NCI-H774 (cell line): ENCODE measurements at regions not wholly inside any gene's neighbourhood (a gene's known extent, or its start where the extent isn't known, plus 50 kb on each side); places are given as distances from the start of the nearest gene placed in this dataset.
"Not testable (repeated sequence)": the region's sequence is repeated elsewhere in the genome, so short reads cannot be mapped to it uniquely, and the experiment has no call there.

Experiments
- DNase-seq: peaks from one replicate; lab custom pipeline; 2025; lab: John Stamatoyannopoulos, UW

DNA sequence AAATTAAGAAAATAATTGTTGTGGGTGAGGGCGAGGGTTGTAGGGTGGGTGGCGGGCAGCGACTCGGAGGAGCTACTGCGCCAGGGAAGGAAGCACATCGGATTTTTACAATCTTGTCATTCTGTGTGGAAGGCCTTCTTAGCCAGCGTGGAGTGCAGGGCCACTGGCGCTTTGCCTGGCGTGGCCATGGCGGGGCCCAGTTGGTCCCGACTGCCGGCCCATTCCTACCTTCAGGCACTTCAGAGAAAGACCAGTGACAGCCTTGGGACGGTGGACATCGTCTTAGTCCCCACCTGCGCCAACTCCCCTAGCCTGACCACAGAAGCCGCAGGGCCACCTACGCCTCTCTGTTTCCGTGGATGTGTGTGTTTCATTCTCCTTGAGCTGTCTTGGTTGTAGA is 136.9 kb upstream of the NEGR1 start:
- DNase-seq, result no peak

DNA sequence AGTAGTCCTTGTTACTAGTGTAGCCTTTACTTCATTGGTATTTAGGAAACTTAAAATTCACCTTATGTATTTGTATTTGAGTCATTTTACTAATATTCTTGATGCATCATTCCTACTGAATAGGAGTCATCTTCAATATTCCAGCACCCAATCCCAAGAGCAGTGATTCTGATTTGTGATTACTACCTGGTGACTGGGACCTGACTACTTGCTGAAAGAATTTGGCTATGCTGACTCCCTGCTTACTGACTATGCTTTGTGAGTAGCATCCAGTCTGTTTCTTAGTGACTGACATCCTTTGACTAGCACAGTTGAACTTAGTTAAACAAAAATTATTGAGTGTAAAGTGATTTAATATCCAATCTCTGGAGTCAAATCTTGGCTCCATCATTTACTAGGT is 129.9 kb upstream of the NEGR1 start:
- DNase-seq, result no peak

DNA sequence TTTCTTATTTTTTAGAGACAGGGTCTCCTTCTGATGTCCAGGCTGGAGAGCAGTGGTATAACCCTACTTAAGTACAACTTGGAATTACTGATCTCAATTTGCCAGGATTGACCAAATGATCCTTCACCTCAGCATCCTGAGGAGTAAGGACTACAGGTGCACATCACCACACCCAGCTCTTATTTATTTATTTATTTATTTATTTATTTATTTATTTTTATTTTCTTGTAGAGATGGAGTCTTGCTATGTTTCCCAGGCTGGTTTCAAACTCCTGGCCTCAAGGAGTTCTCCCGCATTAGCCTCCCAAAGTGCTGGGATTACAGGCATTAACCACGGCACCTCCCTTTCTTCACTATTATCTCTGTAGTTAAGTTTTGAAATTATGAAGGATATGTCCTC is 117.5 kb upstream of the NEGR1 start:
- no peak for DNase-seq

DNA sequence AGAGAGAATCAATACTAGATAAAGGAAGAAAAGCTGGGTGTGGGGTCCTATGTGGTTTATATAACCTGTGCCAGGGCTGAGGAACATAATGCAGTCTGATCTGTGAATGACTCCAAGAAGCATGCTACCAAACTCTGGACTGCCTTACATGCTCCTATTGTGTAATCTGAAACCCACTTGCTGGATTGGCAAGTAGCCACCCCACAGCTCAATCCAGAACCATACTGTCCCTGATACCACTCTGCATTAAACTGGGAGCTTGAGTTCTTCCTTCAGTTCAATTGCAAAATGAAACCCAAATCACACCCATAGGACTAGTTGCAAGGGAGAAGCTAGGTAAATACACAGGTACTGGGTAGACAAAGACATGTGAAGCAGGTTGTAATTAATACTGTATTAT is 115.4 kb upstream of the NEGR1 start:
- DNase-seq, result no peak

DNA sequence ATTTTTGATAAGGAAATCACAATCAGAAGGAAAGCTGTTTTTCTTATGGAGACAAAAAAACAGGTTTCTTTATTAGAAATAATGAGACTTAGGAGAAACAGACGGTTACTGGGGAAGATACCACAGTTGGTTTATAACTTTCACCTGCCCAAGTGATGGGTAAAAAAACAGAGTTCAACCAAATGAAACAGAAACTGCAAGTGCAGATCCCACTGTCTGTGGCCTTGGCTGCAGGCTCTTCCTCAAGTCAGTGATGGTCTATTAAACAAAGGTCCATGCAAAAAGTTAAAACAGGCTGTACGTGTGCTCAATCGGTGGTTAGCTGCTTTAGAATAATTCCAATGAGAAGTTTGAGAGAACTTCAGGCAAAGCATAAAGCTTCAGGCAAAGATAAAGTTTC is 112.1 kb upstream of the NEGR1 start:
- no peak for DNase-seq

DNA sequence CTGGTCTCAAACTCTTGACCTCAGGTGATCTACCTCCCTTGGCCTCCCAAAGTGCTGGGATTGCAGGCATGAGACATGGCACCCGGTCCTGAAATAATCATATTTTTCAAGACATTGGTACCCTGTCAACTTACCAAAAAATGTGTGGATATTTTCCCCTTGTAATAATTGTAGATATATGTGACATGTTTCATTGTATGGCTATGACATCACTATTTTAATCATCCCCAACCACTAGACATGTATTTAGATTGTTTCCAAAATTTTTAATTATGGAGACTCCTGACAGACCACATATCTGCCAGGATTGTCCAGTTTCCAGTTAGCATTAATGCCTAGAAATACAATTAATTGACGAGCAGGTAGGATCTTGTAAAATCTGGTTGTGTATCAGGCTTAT is 96.7 kb upstream of the NEGR1 start:
- DNase-seq, result no peak

DNA sequence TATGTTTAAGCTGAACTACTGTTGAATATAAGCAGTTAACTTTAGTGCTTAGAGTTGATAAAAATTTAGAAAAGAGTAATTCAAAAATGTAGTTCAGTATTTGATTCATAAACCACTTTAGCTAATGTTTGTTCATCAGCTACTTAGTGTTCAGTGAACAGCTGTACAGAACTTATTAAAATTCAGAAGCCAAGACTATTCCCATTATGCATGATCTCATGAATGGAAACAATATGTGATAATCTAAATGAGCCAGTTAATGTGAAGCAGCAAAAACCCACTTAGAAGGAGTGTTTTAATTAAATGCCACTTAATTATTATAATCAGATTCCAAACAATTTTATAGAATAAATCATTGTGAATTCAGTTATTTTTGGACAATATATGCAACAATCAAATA is 92.9 kb upstream of the NEGR1 start:
- DNase-seq, result no peak

DNA sequence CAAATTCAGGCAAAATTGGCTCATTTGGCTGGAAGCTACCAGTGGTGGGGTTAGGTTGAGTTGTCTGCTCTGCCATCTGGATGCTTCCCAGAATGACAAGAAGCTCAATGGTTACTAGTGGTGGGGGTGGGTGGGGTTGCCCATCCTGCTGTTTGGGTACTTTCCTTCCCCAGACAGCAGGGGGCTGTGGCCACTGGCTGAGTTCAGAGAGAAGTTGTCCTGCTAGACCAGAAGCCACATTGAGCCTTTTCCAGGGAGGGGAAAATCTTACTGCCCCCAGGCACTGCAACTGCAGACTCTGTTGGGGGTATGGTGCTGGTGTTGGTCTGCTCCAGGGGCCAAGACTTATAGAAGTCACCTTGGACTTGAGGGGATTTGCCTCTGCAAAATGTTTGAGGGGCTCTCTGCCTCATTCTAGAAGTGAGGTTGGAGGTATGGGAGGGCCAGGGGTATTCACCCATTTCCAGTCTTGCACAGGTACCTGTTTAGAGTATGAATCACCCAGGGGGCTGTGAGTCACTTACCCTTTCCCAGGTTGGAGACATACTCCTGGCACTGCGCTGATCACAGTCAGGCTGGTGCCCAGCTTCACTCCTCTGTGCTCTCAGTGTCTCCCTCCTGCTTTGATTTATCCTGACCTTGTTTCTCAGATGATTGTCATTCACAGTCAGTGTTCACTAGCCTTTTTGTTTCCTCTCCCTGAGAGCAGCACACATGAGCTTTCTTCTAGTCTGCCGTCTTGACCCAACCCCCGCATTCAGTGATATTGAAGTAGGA is 89.1 kb upstream of the NEGR1 start:
- DNase-seq, result no peak

DNA sequence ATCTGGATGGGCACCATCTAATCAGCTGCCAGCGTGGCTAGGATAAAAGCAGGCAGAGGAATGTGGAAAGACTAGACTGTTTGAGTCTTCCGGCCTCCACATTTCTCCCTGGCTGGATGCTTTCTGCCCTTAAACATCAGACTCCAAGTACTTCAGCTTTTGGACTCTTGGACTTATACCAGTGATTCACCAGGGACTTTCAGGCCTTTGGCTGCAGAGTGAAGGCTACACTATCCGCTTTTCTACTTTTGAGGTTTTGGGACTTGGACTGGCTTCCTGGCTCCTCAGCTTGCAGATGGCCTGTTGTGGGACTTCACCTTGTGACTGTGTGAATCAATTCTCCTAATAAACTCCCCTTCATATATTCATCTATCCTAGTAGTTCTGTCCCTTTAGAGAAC is 88.5 kb upstream of the NEGR1 start:
- not testable (repeated sequence) for DNase-seq

DNA sequence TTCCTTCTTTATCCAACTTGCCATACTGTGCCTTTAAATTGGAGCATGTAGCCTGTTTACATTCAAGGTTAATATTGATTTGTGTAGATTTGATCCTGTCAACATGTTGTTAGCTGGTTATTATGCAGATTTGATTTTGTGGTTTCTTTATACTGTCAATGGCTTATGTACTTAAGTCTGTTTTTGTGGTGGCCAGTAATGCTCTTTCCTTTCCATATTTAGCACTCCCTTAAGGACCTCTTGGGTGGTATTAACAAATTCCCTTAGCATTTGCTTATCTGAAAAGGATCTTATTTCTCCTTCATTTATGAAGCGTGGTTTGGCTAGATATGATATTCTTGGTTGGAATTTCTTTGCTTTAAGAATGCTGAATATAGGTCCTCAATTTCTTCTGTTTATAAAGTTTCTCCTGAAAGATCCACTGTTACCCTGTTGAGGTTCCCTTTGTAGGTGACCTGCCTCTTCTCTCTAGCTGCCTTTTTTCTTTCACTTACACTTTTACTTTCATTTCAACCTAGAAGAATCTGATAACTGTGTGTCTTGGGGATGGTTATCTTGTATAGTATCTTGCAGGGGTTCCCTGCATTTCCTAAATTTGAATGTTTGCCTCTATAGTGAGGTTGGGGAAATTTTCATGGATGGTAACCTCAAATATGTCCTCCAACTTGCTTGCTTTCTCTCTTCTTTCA is 86.9 kb upstream of the NEGR1 start:
- no peak for DNase-seq

DNA sequence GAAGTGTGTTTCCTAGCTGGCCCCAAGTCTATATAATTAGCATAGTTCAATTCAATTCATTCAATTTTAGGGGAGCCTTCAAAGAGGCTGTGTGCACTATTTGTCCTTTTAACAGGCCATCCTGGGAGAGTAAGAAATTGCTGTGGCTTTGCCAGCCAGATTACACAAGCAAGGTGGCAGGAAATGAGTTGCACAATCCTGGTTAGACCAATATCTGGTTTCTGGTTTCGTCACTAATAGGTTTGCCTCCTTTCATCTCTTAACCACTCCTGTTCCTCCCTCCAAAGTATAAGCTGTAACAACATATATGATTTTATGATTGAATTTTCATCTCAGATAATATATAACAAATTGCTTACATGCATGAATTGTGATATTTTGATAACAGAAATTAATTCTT is 84.1 kb upstream of the NEGR1 start:
- DNase-seq, result no peak

DNA sequence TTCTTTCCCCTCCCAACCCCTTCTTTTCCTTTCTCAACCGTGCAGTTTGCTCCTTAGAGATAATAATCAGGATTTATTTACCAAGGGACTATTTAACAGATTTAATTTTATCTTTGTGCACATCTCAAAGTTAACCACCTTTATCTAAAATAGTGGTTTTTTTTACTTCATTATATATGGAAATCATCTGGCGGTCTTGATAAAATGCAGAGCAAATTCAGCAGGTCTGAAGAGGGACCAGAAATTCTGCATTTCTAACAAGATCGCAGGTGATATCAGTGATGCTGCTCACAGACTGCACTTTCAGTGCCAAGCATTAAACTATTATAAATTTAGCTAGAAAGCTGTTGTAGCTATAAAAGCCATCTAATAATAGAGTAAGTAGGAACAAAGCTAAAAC is 83.4 kb upstream of the NEGR1 start:
- DNase-seq, result no peak

DNA sequence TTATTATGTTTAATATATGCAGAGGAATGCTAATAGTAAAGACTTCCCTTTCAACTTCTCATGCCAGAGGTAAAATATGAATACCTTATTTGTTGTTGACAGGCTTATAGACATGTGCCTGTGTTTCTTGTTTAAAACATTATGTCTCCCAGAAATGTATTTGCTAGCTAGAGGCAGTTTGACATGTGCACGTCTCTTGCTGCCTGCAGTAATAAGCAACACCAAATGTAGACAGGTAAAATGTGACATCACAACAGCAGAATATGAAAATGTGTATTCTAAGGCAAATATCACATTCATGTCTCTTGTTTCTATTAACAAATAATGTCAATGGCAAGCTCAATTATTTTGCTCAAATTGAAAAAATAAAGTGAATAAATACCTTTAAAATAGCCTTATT is 80.2 kb upstream of the NEGR1 start:
- DNase-seq, result no peak

DNA sequence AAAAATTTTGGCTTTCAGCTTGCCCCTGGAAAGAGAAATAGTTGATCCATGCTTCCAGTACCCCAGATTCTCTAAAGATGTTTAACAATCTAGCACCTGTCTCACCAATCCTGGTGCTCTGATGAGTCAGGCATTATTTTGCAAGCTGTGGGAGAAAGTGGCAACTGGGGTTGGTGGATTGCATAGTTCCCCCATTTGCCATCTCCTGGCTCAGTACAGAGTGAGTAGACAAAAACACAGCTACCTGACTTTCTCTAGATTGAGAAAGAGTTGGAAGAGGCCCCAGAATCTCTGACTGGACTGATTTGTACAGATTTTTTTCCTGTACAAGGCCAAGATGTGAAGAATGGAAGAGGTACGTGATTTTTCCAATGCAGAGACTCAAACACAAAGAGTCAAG is 75.1 kb upstream of the NEGR1 start:
- DNase-seq, result no peak

DNA sequence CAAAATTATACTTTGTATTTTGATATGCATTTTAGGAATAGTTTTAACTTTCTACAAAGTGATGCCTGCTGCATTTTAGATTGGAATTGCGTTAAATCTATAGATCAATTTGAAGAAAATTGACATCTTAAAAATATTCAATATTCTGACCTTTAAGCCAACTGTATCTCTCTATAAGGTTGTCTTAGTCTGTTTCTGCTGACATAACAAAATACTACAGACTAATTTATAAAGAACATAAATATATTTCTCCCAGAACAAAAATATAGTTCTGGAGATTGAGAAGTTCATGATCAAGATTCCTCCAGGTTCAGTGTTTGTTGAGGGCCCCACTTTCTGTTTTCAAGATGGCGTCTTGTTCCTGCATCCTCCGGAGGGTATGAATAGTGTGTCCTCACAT is 73.6 kb upstream of the NEGR1 start:
- no peak for DNase-seq

DNA sequence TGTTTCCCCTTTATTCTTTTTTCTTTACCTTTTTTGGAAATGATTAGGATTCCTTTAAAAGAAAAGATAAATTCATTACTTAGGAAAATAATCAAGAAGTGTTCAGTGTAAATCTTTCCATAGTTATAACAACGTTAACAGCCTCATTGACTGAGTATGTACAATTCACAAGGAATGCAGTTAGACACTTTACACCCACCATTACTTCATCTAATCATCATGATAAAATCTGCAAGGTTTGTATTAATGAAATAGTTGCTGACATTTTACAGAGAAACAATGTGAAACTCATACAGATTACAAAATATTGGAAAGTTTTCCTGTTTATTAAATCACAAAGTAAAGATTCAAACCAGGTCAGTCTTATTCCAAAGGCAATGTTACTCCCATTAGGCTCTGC is 59.3 kb upstream of the NEGR1 start:
- DNase-seq, result no peak

DNA sequence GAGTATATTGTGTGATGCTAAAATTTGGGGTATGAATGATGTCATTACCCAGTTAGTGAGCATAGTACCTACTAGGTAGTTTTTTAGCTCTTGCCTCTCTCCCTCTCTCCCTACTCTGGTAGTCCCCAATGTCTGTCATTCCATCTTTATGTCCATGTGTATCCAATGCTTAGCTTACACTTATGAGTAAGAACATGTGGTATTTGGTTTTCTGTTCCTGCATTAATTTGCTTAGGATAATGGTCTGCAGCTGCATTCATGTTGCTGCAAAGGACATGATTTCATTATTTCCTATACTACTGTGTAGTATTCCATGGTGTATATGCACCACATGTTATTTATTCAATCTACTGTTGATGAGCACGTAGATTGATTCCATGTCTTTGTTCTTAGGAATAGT is 54.4 kb upstream of the NEGR1 start:
- DNase-seq, result no peak
